ENCODE measurements at regions not wholly inside any gene's neighbourhood (a gene's known extent, or its start where the extent isn't known, plus 50 kb on each side); places are given as distances from the start of the nearest gene placed in this dataset.

DNA sequence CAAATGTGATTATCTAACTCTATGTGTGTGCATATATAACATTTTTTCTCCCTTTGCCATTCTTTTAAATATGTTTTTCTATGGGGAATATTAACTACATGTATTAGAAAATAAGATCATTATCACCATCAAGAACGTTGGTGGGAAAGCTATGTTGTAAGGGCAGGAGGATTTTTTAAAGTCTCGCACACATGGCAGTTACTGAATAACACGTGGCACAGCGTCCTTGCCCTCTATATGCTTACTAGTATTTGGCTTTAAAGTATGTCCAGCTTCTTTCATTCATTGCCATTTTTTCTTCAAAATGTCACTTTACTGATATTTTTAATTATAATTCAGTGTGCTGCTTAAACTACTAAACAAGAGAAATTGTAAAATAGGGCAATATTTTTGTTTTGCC, 944.3 kb downstream of the SOCS6 start:
- no peak overlapping the region for H3K4me2 ChIP-seq (ENCODE audit: control insufficient read depth, extremely low read depth, insufficient read depth, low read depth, low read length)
- no peaks in the 10 kb centered on the region for H3K79me2 ChIP-seq (ENCODE audit: control insufficient read depth, insufficient read depth, low read length)
- TF ChIP-seq EZH2 (IDR thresholded peaks at IDR 0.05; ENCODE audit: low read length) = no peak
- no peak for TF ChIP-seq CTCF (optimal IDR thresholded peaks at IDR 0.05 in 1 of 3, IDR thresholded peaks at IDR 0.05 in 1 of 3, conservative IDR thresholded peaks at IDR 0.05 in 1 of 3; ENCODE audit: extremely low read depth in 1 of 3, insufficient read depth in 2 of 3, low read length in 3 of 3)

GRCh38 chr18:71223486-71223885, 934.6 kb downstream of the SOCS6 start:
- H3K27ac ChIP-seq (ENCODE audit: control insufficient read depth, insufficient read depth, low read length) = no peak overlapping the region
- no peak overlapping the region for H2AFZ ChIP-seq (ENCODE audit: control insufficient read depth, low read length)
- no peaks in the 10 kb centered on the region for H3K27me3 ChIP-seq (ENCODE audit: control insufficient read depth, extremely low read depth, insufficient read depth, low read length)
- no peaks in the 10 kb centered on the region for H3K79me2 ChIP-seq (ENCODE audit: control insufficient read depth, insufficient read depth, low read length)
- no peaks in the 10 kb centered on the region for H3K9me1 ChIP-seq (ENCODE audit: control insufficient read depth, extremely low read depth, insufficient read depth, low read length)
- dilution Hi-C loops (cut with MboI; ENCODE audit: extremely low pct_ligation_motif_present, low sequenced_read_pairs) = no loop called here
- no peak overlapping the region for H3K4me2 ChIP-seq (ENCODE audit: control insufficient read depth, extremely low read depth, insufficient read depth, low read depth, low read length)
- no peak for FAIRE-seq
- peaks cover 3% of the 10 kb centered on the region for H3K9me3 ChIP-seq (ENCODE audit: control insufficient read depth, low read depth, low read length)
- no peak for DNase-seq (ENCODE audit: low read depth, low spot score)
- no peaks in the 10 kb centered on the region for H3K4me1 ChIP-seq (ENCODE audit: control insufficient read depth, extremely low read depth, insufficient read depth, low read length)
- no peak for TF ChIP-seq EZH2 (IDR thresholded peaks at IDR 0.05; ENCODE audit: low read length)
- TF ChIP-seq CTCF (optimal IDR thresholded peaks at IDR 0.05 in 1 of 3, IDR thresholded peaks at IDR 0.05 in 1 of 3, conservative IDR thresholded peaks at IDR 0.05 in 1 of 3; ENCODE audit: extremely low read depth in 1 of 3, insufficient read depth in 2 of 3, low read length in 3 of 3) = no peak
- H4K20me1 ChIP-seq (ENCODE audit: control insufficient read depth, extremely low read depth, insufficient read depth, low read length) = no peaks in the 10 kb centered on the region
- no peak overlapping the region for H3K4me3 ChIP-seq (ENCODE audit: control insufficient read depth in 2 of 3, extremely low read depth in 1 of 3, insufficient read depth in 2 of 3, low read depth in 1 of 3, low read length in 3 of 3)
- no peak overlapping the region for H3K9ac ChIP-seq (ENCODE audit: control insufficient read depth, extremely low read depth, insufficient read depth, low read length)
- H3K36me3 ChIP-seq (ENCODE audit: control insufficient read depth in 2 of 2, extremely low read depth in 1 of 2, insufficient read depth in 2 of 2, low read length in 2 of 2) = no peaks in the 10 kb centered on the region

More for the DNA sequence above, 944.3 kb downstream of the SOCS6 start:
- H3K4me1 ChIP-seq (ENCODE audit: control insufficient read depth, extremely low read depth, insufficient read depth, low read length) = no peaks in the 10 kb centered on the region
- no peak for FAIRE-seq
- dilution Hi-C loops (cut with MboI; ENCODE audit: extremely low pct_ligation_motif_present, low sequenced_read_pairs) = no loop called here
- no peak overlapping the region for H3K27ac ChIP-seq (ENCODE audit: control insufficient read depth, insufficient read depth, low read length)
- DNase-seq (ENCODE audit: low read depth, low spot score) = no peak
- no peaks in the 10 kb centered on the region for H3K9me1 ChIP-seq (ENCODE audit: control insufficient read depth, extremely low read depth, insufficient read depth, low read length)
- H3K9me3 ChIP-seq (ENCODE audit: control insufficient read depth, low read depth, low read length) = no peaks in the 10 kb centered on the region
- H4K20me1 ChIP-seq (ENCODE audit: control insufficient read depth, extremely low read depth, insufficient read depth, low read length) = no peaks in the 10 kb centered on the region
- no peaks in the 10 kb centered on the region for H3K36me3 ChIP-seq (ENCODE audit: control insufficient read depth in 2 of 2, extremely low read depth in 1 of 2, insufficient read depth in 2 of 2, low read length in 2 of 2)
- H2AFZ ChIP-seq (ENCODE audit: control insufficient read depth, low read length) = no peak overlapping the region
- H3K4me3 ChIP-seq (ENCODE audit: control insufficient read depth in 2 of 3, extremely low read depth in 1 of 3, insufficient read depth in 2 of 3, low read depth in 1 of 3, low read length in 3 of 3) = no peak overlapping the region
- no peak overlapping the region for H3K9ac ChIP-seq (ENCODE audit: control insufficient read depth, extremely low read depth, insufficient read depth, low read length)
- no peaks in the 10 kb centered on the region for H3K27me3 ChIP-seq (ENCODE audit: control insufficient read depth, extremely low read depth, insufficient read depth, low read length)
